ENCODE measurements at regions not wholly inside any gene's neighbourhood (a gene's known extent, or its start where the extent isn't known, plus 50 kb on each side); places are given as distances from the start of the nearest gene placed in this dataset.

DNA sequence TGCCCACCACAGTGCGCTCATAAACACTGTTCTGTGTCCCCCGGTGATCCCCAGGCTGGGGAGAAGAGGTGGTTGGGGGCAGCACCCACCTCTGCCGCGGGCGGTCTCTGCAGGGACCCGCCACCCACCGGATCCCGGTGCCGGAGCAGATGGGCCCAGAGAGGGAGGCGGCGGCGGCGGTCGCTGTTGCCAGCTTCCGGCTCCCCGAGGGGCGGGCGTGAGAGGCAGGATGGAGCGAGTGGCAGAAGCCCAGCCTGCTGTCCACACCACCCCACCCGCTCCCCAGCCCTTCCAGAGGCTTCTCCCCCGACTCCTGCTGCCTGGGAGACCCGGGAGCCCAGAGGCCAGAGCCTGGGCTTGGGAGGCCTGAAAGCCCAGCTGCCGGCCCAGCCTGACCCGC is 142.6 kb upstream of the CIBAR2 start:
- H3K4me3 ChIP-seq (ENCODE audit: low read depth, low read length), result no peak overlapping the region
- H3K27me3 ChIP-seq (replicated peaks), result no peaks in the 10 kb centered on the region
- TF ChIP-seq, protein P1, sequence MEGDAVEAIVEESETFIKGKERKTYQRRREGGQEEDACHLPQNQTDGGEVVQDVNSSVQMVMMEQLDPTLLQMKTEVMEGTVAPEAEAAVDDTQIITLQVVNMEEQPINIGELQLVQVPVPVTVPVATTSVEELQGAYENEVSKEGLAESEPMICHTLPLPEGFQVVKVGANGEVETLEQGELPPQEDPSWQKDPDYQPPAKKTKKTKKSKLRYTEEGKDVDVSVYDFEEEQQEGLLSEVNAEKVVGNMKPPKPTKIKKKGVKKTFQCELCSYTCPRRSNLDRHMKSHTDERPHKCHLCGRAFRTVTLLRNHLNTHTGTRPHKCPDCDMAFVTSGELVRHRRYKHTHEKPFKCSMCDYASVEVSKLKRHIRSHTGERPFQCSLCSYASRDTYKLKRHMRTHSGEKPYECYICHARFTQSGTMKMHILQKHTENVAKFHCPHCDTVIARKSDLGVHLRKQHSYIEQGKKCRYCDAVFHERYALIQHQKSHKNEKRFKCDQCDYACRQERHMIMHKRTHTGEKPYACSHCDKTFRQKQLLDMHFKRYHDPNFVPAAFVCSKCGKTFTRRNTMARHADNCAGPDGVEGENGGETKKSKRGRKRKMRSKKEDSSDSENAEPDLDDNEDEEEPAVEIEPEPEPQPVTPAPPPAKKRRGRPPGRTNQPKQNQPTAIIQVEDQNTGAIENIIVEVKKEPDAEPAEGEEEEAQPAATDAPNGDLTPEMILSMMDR (IDR thresholded peaks at IDR 0.05; ENCODE audit: low read depth, low read length, missing control alignments), result no peak
- H3K27ac ChIP-seq, result no peak overlapping the region
- in situ Hi-C loops (cut with HindIII; ENCODE audit: low pct_ligation_motif_present, low sequenced_read_pairs), result no loop called here
- no peak for DNase-seq
- no peaks in the 10 kb centered on the region for H3K36me3 ChIP-seq (replicated peaks)

DNA sequence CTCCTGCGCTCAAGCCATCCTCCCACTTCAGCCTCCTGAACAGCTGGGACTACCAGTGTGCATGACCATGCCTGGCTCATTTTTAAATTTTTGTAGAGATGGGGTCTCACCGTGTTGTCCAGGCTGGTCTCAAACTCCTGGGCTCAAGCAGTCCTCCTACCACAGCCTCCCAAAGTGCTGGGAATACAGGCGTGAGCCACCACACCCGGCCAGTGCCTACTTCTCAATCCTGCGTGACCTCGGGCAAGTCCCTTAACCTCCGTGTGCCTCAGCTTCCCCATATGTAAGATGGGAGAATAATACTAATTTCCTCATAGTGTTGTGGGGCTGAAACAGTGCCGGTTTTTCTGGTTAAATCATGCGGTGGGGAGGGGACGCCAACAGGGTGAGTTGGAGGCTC is 143.5 kb upstream of the CIBAR2 start:
- TF ChIP-seq, protein P1 (IDR thresholded peaks at IDR 0.05; ENCODE audit: low read depth, low read length, missing control alignments), result no peak
- Histone ChIP-seq H3K27me3 (replicated peaks) (no peaks in the 10 kb centered on the region), H3K27ac (no peak overlapping the region), H3K36me3 (replicated peaks) (no peaks in the 10 kb centered on the region), H3K4me3 (ENCODE audit: low read depth, low read length) (no peak overlapping the region)
- no peak for DNase-seq
- in situ Hi-C loops (cut with HindIII; ENCODE audit: low pct_ligation_motif_present, low sequenced_read_pairs), result no loop called here

DNA sequence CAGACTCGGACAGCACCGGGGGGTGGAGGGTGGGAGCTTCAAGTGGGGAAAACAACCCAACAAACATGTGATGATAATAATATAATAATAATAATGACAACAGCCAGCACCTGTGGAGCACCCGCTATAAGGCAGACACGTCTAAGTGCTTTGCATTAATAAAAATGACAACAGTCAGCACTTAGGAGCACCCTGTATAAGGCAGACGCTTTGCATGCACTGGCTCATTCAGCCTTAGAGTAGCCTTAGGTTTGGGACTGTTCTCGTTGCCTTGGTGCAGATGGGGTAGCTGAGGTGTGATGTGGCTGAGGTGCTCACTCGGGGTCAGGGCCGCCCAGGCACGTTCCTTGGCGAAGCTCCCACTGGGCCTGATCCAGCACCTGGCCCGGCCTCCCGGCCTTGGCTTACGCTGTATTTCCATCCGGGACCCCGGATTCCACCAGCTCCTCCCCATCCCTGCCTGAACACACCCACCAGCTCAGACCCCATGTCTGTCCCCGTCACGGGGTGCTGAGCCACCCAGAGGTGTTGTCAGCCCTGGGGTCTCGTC is 144.0 kb upstream of the CIBAR2 start:
- in situ Hi-C loops (cut with HindIII; ENCODE audit: low pct_ligation_motif_present, low sequenced_read_pairs), result no loop called here
- H3K27me3 ChIP-seq (replicated peaks), result no peaks in the 10 kb centered on the region
- H3K4me3 ChIP-seq (ENCODE audit: low read depth, low read length), result no peak overlapping the region
- TF ChIP-seq, protein P1 (IDR thresholded peaks at IDR 0.05; ENCODE audit: low read depth, low read length, missing control alignments), result no peak
- H3K27ac ChIP-seq, result no peak overlapping the region
- no peak for DNase-seq
- H3K36me3 ChIP-seq (replicated peaks), result no peaks in the 10 kb centered on the region

DNA sequence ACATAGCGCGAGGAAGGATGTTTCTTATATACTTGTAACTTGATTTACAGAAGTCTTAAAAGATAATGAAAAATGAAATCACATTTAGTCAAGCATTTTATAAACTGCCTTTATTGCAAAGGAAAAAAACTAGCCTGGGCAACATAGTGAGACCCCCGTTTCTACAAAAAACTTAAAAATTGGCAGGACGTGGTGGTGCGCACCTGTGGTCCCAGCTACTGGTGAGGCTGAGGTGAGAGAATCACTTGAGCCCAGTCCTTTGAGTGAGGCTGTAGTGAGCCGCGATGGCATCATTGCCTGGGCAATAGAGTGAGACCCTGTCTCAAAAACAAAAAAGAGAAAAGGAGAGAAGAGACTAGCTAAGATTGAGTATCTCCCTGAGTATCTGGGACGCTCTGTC is 145.2 kb upstream of the CIBAR2 start:
- in situ Hi-C loops (cut with HindIII; ENCODE audit: low pct_ligation_motif_present, low sequenced_read_pairs), result no loop called here
- Histone ChIP-seq H3K27ac (no peak overlapping the region), H3K4me3 (ENCODE audit: low read depth, low read length) (no peak overlapping the region), H3K36me3 (replicated peaks) (no peaks in the 10 kb centered on the region), H3K27me3 (replicated peaks) (no peaks in the 10 kb centered on the region)
- TF ChIP-seq, protein P1 (IDR thresholded peaks at IDR 0.05; ENCODE audit: low read depth, low read length, missing control alignments), result no peak
- no peak for DNase-seq

DNA sequence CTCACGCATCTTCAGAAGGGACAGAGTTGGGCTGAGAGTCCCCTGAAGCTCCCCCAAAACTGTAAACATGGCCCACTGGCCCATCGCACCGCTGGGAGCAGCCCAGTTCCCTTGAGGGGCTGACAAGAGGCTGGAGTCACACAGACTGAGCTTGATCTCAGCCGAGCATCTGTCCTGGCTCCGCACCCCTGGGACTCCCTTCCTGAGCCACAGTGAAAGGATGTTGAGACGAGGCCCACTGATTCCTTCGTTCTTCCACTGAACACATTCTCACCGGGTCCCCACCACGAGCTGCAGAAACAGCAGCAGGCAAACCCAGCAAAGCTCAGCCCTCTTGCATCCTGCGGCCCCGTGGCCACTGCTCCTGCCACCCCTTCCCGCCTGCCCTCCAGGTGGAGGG is 145.9 kb upstream of the CIBAR2 start:
- DNase-seq, result no peak
- H3K27me3 ChIP-seq (replicated peaks), result no peaks in the 10 kb centered on the region
- TF ChIP-seq, protein P1 (IDR thresholded peaks at IDR 0.05; ENCODE audit: low read depth, low read length, missing control alignments), result no peak
- in situ Hi-C loops (cut with HindIII; ENCODE audit: low pct_ligation_motif_present, low sequenced_read_pairs), result no loop called here
- no peak overlapping the region for H3K27ac ChIP-seq
- no peak overlapping the region for H3K4me3 ChIP-seq (ENCODE audit: low read depth, low read length)
- H3K36me3 ChIP-seq (replicated peaks), result no peaks in the 10 kb centered on the region

DNA sequence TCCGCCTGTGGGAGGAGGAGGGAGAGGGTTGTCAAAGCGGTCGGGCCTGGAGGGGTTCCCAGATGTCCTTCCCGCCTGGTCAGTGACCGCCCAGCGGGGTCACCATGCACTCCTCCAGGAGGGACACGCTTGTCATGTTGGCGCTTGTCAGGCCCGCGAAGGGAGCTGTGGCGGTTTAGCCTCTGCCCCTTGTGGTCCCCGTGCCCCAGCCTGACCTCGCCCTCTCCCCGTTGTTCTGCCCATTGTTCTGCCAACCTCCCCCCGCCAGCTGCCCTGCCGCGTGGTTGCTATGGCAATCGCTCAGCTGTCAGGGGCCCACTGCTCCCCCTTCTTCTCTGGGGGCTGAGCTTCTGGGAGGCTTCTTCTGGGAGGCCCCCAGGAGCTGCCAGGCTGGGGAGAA is 146.4 kb upstream of the CIBAR2 start:
- DNase-seq, result no peak
- no peak overlapping the region for H3K27ac ChIP-seq
- H3K27me3 ChIP-seq (replicated peaks), result no peaks in the 10 kb centered on the region
- TF ChIP-seq, protein P1 (IDR thresholded peaks at IDR 0.05; ENCODE audit: low read depth, low read length, missing control alignments), result no peak
- in situ Hi-C loops (cut with HindIII; ENCODE audit: low pct_ligation_motif_present, low sequenced_read_pairs), result no loop called here
- no peaks in the 10 kb centered on the region for H3K36me3 ChIP-seq (replicated peaks)
- H3K4me3 ChIP-seq (ENCODE audit: low read depth, low read length), result no peak overlapping the region
